ENCODE measurements at regions not wholly inside any gene's neighbourhood (a gene's known extent, or its start where the extent isn't known, plus 50 kb on each side); places are given as distances from the start of the nearest gene placed in this dataset.

DNA sequence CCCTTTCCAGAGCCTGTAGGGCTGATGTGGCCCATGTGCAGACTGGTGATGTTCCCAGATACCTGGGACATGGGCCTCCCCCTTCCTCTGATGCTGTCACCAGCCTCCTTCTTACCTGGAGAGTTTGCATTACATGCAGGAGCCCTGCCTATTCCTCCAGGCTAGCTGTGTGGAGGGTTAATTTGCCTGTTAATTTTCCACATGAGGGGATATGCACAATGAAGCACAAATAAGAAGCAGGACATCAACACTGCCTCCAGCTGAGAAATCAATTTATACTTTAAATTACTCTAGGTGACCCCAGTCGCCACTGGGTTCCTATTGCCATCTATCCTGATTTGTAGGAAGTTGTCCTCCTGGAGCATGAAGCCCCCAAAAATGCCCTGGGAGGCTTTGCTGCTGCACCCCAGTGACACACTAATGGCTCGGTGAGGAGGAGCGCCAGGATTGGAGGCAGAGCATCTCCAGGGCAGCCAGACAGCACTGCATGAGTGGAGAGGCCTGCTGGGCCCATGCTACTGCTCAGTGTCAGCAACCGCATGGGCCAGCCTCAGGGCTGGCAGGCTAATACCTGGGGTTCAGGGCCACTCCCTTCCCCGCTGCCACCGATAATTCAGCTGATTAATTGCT lies 101.6 kb upstream of the USP47 start:
- peaks cover 0 to 32% (median 0%) of the 10 kb centered on the region in 7 donors for H3K27me3 ChIP-seq (replicated peaks in 1 of 7)
- DNase-seq: no peak
- 92 to 95% (median 93%) methylated on average over 6 of the region's 6 CpGs for WGBS, 5 donors

DNA sequence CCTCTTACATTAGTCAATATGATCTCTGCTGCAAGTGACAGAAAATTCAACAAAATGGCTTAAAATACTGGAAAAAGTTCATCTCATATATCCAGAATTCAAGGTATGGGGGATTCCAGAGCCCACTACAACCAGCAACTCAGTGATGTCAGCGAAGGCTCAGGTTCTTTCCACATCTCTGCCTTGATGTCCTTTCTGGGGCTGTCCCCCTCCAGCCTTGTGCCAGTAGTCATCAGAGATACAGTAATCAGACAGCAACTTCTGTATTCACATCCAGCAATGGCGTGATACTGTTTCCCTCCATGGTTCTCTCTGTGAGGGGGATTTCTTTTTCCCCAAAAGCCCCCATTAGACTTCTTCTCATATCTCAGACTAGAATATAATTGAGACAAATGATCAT lies 103.4 kb upstream of the USP47 start:
- TF ChIP-seq, protein P1, sequence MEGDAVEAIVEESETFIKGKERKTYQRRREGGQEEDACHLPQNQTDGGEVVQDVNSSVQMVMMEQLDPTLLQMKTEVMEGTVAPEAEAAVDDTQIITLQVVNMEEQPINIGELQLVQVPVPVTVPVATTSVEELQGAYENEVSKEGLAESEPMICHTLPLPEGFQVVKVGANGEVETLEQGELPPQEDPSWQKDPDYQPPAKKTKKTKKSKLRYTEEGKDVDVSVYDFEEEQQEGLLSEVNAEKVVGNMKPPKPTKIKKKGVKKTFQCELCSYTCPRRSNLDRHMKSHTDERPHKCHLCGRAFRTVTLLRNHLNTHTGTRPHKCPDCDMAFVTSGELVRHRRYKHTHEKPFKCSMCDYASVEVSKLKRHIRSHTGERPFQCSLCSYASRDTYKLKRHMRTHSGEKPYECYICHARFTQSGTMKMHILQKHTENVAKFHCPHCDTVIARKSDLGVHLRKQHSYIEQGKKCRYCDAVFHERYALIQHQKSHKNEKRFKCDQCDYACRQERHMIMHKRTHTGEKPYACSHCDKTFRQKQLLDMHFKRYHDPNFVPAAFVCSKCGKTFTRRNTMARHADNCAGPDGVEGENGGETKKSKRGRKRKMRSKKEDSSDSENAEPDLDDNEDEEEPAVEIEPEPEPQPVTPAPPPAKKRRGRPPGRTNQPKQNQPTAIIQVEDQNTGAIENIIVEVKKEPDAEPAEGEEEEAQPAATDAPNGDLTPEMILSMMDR (IDR thresholded peaks at IDR 0.05 in 8 of 11, conservative IDR thresholded peaks at IDR 0.05 in 3 of 11): no peak
- TF ChIP-seq POLR2A (IDR thresholded peaks at IDR 0.05) (no peak), POLR2AphosphoS5 (IDR thresholded peaks at IDR 0.05) (no peak)
- WGBS, 5 donors: 78 to 89% (median 82%) methylated on average over 2 of the region's 2 CpGs

More for the DNA sequence above, 101.6 kb upstream of the USP47 start:
- Histone ChIP-seq H3K9me3 (no peaks in the 10 kb centered on the region), H3K4me1 (no peaks in the 10 kb centered on the region), H3K4me3 (no peak overlapping the region), H3K36me3 (no peaks in the 10 kb centered on the region), H3K27ac (no peak overlapping the region)
- TF ChIP-seq, protein P1 (IDR thresholded peaks at IDR 0.05 in 8 of 11, conservative IDR thresholded peaks at IDR 0.05 in 3 of 11): no peak
- no peak for TF ChIP-seq POLR2AphosphoS5 (IDR thresholded peaks at IDR 0.05)
- intact Hi-C loops (cut with DNase I; ENCODE audit: low total_unique reads): no loop called here

DNA sequence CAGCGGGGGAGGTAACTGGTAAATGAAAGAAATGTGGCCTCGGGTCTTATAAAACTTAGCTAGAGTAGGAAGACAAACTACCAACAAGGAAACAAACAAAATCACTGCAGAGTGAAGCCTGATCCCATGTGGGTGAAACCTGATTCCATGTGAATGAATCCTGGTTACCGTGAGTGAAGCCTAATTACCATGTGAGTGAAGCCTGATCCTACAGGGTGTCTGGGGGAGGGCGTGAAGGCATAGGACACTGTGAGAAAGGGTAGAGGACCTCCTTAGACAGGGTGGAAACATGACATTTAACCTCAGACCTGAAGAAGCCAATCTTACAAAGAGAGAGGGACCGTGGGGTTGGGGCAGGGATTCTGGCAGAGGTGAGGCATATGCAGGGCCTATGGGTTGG lies 106.2 kb upstream of the USP47 start:
- no peaks in the 10 kb centered on the region for H3K4me1 ChIP-seq
- no peak overlapping the region for H3K27ac ChIP-seq
- intact Hi-C loops (cut with DNase I; ENCODE audit: low total_unique reads): no loop called here
- no peak for DNase-seq
- TF ChIP-seq, protein P1 (IDR thresholded peaks at IDR 0.05 in 8 of 11, conservative IDR thresholded peaks at IDR 0.05 in 3 of 11): no peak
- no peak for TF ChIP-seq POLR2A (IDR thresholded peaks at IDR 0.05)
- no peak for TF ChIP-seq POLR2AphosphoS5 (IDR thresholded peaks at IDR 0.05)
- H3K36me3 ChIP-seq: no peaks in the 10 kb centered on the region
- WGBS, 5 donors: 76 to 93% (median 85%) methylated on average over 5 of the region's 5 CpGs
- no peaks in the 10 kb centered on the region for H3K9me3 ChIP-seq
- H3K4me3 ChIP-seq: no peak overlapping the region
- H3K27me3 ChIP-seq (replicated peaks in 1 of 7): peaks cover 0 to 28% (median 0%) of the 10 kb centered on the region in 7 donors

More for the DNA sequence above, 103.4 kb upstream of the USP47 start:
- Histone ChIP-seq H3K27ac (no peak overlapping the region), H3K27me3 (replicated peaks in 1 of 7) (peaks cover 0 to 29% (median 0%) of the 10 kb centered on the region in 7 donors), H3K4me3 (no peak overlapping the region), H3K9me3 (no peaks in the 10 kb centered on the region), H3K36me3 (no peaks in the 10 kb centered on the region), H3K4me1 (no peaks in the 10 kb centered on the region)
- DNase-seq: no peak
- intact Hi-C loops (cut with DNase I; ENCODE audit: low total_unique reads): no loop called here

DNA sequence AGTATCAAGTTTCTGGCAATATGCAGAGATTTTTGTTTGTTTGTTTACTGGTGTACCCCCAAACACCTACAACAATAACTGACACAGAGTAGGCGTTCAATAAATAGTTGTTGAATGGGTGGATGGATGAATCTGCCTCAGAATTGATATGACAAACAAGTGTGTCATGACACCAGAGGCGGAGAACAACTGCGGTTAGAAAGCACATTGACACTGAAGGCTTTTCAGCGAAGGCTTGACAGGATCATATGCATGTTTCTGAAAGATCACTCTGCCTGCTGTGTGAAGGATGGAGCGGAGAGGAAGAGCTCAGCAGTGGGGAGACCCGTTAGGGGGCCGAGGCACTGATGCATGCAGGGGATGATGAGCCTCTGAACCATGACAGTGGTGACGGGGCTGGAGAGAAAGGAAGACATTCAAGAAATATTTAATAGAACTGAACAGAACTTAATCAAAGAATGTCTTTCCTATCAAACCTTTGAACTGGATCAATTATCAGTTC lies 108.5 kb upstream of the USP47 start:
- H3K36me3 ChIP-seq: no peaks in the 10 kb centered on the region
- no peak for DNase-seq
- H3K9me3 ChIP-seq: no peaks in the 10 kb centered on the region
- no peaks in the 10 kb centered on the region for H3K4me1 ChIP-seq
- WGBS, 5 donors: 84 to 95% (median 86%) methylated on average over 8 of the region's 8 CpGs
- no peak overlapping the region for H3K4me3 ChIP-seq
- intact Hi-C loops (cut with DNase I; ENCODE audit: low total_unique reads): no loop called here
- no peak for TF ChIP-seq POLR2AphosphoS5 (IDR thresholded peaks at IDR 0.05)
- H3K27me3 ChIP-seq (replicated peaks in 1 of 7): peaks cover 0 to 16% (median 0%) of the 10 kb centered on the region in 7 donors
- no peak overlapping the region for H3K27ac ChIP-seq
